Stimulated activated CD4-positive, alpha-beta T cell treated with anti-CD3 and anti-CD28 coated beads, Interleukin-1b, Interleukin-23, amount 100 ng/mL, for 4 hours (primary cell): ENCODE measurements at regions not wholly inside any gene's neighbourhood (a gene's known extent, or its start where the extent isn't known, plus 50 kb on each side); places are given as distances from the start of the nearest gene placed in this dataset.
A peak's percentile ranks its signal among the peaks of the same experiment; 100 is the strongest.
"Not testable (repeated sequence)": the region's sequence is repeated elsewhere in the genome, so short reads cannot be mapped to it uniquely, and the experiment has no call there.

ENCODE experiments used
- DNase-seq, 2 donors: peaks; one replicate each; pipeline ENCODE4 v3.0.0-alpha.2; 2020; ENCODE audit warnings: low read depth in 2 of 2

GRCh38 chr5:138647794-138648410 lies 72.7 kb upstream of the HSPA9 start:
- no peak for DNase-seq

DNA sequence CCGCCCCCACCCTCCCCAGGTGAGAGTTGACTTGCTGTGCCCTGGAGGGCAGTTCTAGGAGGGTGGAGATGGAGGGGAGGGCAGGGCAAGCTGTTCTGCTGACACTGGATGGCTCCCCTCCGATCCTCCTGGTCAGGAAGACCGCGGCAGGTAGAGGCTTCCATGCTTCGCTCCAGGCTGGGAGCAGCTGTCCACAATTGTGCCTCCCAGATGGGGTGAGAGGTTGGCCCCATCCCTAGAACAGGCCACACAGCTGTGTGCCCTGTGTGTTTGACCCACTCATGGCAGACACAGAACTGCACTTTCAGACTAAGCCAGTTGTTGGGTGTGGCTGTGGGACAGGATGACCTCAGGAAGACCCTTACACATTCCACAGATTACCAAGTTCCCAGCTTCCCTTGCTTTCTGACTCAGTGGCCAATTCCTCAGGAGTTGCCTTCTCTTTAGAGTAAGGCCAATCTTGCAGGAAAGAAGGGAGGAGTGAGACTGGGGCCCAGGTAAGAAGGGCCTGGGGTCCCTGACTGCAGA lies 72.1 kb upstream of the HSPA9 start:
- DNase-seq, result no peak

DNA sequence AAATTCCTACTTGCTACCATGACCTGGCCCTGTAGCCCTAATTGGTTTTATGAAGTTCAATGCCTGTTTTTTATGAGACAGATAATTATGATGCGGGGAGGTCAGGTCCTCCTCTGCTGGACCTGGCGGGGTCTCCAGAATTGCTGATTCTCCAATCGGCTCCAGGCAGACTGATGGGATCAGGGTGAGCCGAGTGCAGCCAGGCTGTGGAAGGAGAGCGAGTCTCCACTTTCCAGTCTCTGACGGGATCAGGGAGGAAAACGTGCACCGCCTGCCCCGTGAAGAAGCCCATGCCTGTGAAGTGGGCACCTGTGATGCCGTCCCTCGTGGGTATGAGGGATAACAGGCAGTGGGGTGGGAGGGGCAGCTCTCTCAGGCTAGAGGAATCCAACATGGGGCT lies 71.5 kb upstream of the HSPA9 start:
- no peak for DNase-seq

DNA sequence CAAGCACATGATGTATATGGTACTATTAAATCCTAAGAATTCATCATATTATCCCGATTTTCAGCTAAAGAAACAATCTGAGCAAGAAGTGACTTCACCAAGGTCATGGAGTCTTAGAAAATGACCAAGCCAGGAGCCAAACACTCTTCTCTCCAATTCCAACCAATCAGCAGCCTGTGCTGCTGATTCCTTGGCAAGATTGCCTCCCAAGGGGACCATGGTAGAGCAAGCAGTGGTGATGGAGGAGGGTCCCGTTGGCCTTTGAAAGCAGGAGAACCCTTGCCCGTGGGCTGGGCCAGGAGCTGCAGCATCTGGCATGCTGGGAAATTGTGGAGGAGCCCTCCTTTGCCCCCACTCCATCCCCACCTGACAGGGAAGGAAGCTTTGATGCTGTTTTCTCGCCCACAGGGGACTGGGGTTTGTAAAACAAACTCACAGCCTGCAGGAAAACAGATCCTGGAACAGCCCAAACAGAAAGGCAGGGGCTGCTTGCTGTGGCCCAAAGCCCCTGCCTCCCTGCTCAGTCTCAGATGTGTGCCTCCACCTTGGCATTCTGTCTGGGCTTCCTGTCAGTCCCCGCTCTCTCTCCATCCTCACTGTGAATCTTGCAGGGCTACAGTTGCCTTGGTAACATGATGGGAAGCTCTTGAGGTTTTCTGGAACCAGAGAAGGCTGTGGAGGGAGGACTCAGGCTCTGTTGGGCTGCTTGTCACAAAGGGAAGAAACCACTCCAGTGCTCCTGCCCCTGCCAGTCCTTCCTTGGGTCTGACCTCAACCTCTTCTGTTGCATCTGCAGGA lies 70.8 kb upstream of the HSPA9 start:
- no peak for DNase-seq

DNA sequence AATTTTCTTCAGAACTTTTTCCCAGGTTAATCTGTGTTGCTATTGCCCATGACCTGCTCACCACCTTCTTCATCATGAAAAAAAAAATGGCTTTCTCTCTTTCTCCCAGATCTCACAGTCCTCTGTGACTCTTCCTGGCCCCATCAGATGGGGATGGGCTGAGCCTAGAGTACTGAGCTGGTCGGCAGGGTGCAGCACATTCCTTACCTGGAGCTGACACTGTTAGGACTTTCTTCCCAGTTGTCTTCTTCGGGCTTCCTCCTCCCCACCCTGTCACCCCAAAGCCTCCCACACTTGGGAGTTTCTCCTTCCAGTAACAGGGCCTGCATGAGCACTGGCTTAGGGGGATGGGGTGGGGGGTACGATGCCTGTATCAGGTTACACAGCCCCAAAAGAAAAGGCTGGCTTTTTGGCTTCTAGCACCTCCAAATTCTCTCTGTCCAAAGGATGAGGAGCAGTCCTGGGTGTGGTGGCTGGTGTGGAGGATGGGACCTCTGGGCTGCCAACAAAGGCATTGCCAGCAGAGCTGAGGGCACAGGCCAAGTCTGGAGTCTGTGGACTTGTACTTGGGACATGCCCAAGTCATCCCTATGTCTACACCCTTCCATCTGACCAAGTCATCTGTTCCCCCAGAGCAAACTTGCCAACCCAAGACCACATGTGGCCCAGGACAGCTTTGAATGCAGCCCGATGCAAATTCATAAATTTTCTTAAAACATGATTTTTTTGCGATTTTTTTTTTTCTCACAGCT lies 68.0 kb upstream of the HSPA9 start:
- DNase-seq, result no peak

DNA sequence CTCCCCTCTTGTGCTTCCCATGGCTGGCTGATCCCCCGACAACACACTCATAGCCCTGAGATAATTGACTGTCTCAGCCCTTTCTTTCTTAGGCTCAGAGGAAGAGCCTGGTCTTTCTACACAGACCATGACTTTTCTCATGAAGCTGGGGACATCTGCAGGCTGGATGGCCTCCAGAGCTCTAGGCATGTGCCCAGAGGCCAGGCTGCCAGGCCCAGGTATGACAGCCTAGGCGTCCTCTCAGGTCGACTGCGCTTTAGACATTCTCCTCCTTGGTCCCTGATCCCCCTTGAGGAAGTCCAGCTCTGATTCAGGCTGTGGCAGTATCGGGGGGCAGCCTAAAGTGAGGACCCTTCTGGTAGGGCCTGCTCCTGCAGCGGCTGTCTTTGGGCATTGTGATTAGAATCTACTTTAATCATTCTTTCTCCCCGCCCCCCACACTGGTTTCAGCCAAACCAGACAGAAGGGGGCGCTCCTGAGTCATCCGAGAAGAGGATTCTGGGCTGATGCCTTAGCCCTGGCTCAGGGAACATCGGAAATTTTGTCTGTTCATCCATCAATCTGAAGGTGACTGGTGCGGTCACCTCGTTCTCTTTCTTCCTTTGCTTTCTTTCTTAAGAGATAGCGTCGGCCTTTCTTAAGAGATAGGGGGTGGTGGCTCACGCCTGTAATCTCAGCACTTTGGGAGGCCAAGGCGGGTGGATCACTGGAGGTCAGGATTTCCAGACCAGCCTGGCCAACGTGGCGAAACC lies 66.5 kb upstream of the HSPA9 start:
- DNase-seq, result peak; percentile 70 to 72

GRCh38 chr5:138640646-138641254 lies 65.5 kb upstream of the HSPA9 start:
- no peak for DNase-seq

DNA sequence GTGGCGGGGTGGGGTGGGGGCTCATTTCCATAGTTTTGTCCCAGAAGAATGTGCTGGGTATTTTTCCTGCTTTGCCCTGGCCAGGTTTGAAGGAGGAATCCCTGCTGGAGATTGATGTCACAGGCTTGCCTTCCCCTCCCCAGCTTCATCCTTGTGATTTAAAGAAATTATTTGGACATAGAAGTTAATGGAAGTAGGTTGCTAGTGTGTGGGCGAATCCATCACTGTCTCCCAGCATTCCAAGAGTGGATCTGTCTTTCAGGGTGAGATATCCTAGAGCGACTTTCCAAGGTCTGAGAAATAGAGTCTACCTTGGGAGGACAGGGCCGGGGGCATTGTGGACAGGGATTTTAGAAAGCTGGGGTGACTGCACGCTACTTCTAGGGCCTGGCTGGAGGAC lies 64.9 kb upstream of the HSPA9 start:
- DNase-seq, result no peak

GRCh38 chr5:138639326-138639725 lies 64.1 kb upstream of the HSPA9 start:
- DNase-seq, result no peak

DNA sequence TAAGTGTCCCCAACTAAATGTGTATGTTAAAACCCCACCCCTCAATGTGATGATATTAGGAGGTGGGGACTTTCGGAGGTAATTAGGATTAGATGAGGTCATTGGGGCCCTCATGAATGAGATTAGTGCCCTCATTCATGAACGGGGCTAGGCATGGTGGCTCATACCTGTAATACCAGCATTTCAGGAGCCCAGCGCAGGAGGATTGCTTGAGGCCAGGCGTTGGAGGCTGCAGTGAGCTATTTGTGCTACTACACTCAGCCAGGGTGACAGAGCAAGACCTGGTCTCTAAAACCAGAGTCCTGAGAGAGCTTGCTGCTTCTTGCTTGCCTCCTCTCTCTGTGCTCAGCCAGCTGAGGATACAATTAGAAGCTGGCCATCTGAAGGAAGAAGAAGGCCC lies 62.1 kb upstream of the HSPA9 start:
- DNase-seq, result no peak

DNA sequence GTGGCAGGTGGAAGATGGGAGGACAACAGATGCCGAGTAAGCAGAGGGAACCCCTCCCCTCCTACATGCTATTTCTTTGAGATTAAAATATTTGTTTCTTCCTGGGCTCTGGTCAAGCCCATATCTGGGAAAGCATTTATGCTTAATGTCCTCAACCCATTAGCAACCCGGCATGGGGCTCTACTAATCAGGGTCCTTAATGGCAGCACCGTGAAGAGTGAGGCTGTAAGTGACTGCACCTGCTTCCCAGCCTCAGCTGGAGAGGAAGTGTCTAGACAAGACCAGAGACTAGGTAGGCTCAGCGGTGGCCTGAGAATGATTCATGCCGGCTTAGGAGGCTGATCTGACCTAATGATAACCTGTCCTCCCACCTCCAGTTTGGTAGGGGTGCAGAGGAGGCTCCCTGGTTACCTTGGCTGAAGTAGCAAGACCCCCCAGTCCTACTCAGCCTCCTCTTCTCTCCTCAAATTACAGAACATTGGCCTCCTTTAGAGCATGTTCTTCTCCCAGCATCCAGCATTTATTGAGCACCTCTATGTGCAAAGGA lies 61.3 kb upstream of the HSPA9 start:
- DNase-seq, result no peak

- DNase-seq, result no peak
Measured at GRCh38 chr5:138635708-138636107, 60.5 kb upstream of the HSPA9 start.

DNA sequence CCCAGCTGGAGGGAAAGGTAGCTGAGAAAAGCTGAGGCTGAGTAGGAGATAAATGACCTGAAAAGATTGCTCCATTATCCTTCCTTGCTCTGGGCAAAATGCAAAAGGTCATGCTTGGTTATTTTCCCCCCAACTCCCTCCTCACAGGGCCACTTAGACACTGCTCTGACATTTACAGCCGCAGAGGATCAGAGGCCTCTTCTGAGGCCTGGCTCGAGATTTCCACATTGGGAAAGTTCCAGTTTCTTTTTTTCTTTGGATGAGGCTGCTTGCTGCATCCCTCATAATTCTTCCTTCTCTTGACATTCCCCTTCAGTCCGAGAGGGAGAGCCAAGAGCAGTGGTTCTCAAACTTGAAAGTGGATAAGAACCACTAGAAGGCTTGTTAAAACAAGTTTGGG lies 60.1 kb upstream of the HSPA9 start:
- no peak for DNase-seq

DNA sequence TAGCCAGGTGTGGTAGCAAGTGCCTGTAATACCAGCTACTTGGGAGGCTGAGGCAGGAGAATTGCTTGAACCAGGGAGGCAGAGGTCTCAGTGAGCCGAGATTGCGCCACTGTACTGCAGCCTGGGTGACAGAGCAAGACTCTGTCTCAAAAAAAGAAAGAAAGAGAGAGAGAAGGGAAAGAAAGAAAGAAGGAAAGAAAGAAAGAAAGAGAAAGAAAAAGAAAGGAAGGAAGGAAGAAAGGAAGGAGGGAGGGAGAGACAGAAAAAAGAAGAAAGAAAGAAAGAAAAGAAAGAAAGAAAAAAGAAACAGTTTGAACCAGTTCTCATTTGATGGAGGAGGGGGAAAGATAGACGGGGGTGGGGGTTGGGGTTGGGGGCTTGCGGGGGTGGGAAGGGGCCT lies 59.6 kb upstream of the HSPA9 start:
- DNase-seq, result not testable (repeated sequence)

DNA sequence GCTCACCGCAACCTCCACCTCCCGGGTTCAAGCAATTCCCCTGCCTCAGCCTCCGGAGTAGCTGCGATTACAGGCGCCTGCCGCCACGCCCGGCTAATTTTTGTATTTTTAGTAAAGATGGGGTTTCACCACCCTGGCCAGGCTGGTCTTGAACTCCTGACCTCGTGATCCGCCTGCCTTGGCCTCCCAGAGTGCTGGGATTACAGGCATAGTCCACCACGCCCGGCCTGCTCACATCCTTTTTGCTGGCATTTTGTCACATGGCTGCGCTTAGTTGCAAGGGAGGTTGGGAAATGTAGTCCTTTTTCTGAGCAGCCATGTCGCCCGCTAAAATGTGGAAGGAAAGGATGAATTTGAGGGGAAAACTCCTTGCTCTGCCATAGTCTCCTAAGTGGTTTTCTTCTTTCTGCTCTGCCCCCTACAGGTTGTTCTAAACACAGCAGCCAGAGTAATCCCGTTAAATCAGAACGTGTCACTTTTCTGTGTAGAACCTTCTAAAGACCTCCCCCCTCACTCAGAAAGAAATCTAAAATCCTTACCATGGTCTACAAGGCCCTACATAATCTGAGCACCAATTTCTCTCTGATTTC lies 57.8 kb upstream of the HSPA9 start:
- no peak for DNase-seq

GRCh38 chr5:138631096-138631928 lies 56.1 kb upstream of the HSPA9 start:
- no peak for DNase-seq

GRCh38 chr5:138629392-138629791 lies 54.2 kb upstream of the HSPA9 start:
- no peak for DNase-seq

DNA sequence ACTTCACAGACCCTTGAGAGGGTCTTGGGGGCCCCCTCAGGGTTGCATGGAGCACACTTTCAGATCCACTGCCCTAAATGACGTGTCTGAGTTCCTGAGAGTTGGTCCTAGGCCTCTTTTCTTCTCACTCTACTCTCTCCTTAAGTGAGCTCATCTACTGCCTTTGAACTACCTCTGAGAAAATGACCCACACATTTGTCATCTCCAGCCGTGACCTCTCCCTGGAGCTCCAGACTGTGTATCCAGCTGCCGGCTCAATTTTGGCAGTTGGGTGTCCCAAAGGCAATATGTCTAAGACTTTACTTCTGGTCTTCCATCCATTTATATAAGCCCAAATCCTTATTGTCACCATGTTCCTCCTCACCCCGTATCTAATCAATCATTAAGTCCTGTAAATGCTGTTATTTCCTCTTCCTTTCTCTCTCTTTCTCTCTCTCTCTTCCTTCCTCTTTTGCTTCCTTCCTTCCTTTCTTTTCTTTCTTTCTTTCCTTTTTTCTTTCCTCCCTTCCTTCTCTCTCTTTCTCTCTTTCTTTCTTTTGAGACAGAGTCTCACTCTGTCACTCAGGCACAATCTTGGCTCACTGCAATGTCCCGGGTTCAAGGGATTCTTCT lies 51.2 kb upstream of the HSPA9 start:
- no peak for DNase-seq

- no peak for DNase-seq
Measured at GRCh38 chr5:138625134-138625533, 49.9 kb upstream of the HSPA9 start.
